ENCODE measurements at regions not wholly inside any gene's neighbourhood (a gene's known extent, or its start where the extent isn't known, plus 50 kb on each side); places are given as distances from the start of the nearest gene placed in this dataset.
"Not testable (repeated sequence)": the region's sequence is repeated elsewhere in the genome, so short reads cannot be mapped to it uniquely, and the experiment has no call there.

GRCh38 chr6:40152196-40152595, 217.9 kb upstream of the MOCS1 start:
- DNase-seq (ENCODE audit: low read depth), result no peak

DNA sequence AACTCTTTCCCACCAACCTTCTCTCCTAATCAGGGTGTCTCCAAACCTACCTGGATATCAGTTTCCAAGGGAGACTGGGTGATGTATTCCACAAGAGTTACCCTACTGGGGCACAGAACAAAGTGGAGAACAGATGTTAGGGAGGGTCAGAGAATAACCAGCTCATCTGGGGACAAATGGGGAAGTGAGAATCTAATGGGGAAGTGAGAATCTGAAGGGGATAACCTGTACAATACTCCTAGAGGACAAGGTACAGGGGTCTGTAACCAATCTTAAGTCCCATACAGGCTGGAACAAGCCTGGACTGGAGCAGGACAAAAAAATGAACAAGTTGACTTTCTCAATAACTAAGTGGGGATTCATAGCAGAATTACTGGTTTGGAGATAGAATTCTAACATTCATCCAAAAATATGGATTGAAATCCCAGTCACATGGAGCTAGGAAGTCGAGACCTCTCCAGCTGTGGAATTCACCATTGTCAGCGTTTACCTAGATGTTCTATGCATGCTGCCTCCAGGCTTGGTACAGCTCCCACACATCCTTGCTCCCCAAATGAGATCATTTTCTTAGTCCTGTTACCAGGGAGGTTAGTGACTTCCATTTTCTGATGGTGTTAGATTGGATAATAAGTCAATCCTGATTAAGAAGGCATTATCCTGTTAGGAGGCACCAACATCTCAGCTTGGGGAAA, 214.8 kb upstream of the MOCS1 start:
- no peak for DNase-seq (ENCODE audit: low read depth)

GRCh38 chr6:40146902-40147301, 212.6 kb upstream of the MOCS1 start:
- DNase-seq (ENCODE audit: low read depth), result no peak

DNA sequence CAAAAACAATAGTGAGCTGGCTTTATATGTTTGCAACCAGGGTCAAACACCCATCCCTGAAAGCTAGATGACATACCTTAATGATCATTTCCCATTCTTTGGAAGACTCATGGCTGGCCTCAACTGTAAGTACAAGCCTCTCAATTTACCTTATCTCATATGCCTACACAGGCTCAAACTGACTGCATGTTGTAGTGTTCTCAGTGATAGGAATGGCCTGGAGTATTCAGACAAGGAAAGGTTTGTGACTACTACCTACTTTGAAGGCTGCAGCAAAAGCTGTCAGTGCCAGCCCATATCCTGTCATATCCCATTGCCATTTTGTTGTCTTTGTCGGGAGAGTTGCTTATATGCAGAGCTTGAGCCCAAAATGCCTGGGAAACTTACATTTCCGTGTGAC, 205.2 kb upstream of the MOCS1 start:
- DNase-seq (ENCODE audit: low read depth), result no peak

- no peak for DNase-seq (ENCODE audit: low read depth)
Measured at GRCh38 chr6:40138273-40138720, 204.0 kb upstream of the MOCS1 start.

DNA sequence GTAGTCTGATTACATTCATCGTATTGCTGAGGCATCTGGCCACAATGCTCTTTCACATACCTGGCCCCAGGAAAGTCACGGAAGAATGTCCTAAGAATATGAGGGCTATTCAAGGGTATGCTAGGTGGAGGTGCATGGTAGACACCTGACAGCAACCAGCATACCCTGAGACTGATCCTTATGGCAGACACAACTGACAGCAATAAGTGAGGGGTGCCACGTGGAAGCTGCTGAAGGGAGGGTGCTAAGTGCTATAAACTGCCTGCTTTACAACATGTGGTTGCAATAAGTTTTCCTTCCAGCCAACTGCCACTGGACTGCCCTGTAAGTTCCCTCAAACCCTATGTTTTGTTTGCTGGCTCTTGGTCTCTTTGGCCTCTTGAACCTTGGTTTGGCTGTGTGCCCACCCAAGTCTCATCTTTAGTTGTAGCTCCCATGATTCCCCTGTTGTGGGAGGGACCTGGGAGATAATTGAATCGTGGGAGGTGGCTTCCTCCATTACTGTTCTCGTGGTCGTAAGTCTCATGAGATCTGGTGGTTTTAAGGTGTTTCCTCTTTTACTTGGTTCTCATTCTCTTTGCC, 201.3 kb upstream of the MOCS1 start:
- no peak for DNase-seq (ENCODE audit: low read depth)

- not testable (repeated sequence) for DNase-seq (ENCODE audit: low read depth)
Measured at GRCh38 chr6:40133981-40134380, 199.7 kb upstream of the MOCS1 start.

- no peak for DNase-seq (ENCODE audit: low read depth)
Measured at GRCh38 chr6:40131675-40132074, 197.4 kb upstream of the MOCS1 start.

GRCh38 chr6:40128127-40128526, 193.9 kb upstream of the MOCS1 start:
- no peak for DNase-seq (ENCODE audit: low read depth)

- DNase-seq (ENCODE audit: low read depth), result no peak
Measured at GRCh38 chr6:40125680-40126394, 191.6 kb upstream of the MOCS1 start.

DNA sequence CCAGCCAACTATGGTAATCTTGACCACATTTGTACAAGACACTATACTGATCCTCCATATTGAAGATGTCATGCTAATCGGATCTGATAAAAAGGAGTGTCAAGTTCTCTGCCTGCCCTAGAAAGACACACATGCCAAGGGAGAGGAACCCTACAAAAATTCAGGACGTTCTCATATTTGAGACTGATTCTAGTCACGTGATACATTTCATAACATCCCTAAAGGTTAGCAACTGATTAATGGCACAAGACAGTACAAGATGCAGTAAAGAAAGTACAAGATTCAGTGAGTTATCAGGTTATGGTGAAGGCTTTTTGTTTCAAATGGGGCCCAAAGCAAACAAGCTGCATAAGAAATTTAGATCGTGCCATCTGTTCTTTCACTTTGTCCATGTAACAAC, 190.7 kb upstream of the MOCS1 start:
- DNase-seq (ENCODE audit: low read depth), result no peak

GRCh38 chr6:40116832-40117231, 182.6 kb upstream of the MOCS1 start:
- no peak for DNase-seq (ENCODE audit: low read depth)

- no peak for DNase-seq (ENCODE audit: low read depth)
Measured at GRCh38 chr6:40112350-40112749, 178.1 kb upstream of the MOCS1 start.

GRCh38 chr6:40108736-40109135, 174.5 kb upstream of the MOCS1 start:
- DNase-seq (ENCODE audit: low read depth), result no peak

DNA sequence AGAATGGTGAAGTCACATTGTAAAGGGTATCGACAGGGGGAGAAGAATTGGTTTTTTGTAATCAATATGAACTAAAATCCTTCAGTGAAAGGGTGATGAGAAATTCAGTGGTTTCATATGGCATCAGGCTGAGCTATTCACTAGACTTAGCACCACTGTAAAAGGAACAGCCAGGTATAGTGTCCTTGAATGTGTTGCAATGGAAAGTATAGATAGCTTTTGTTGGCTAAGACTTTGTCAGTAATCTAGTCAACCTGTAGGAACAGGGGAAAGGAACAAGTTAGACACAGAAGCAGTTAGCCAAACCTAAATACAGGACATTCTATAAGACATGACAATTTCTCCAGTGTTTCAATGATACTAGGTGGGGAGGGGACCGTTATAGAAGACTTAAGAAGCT, 172.6 kb upstream of the MOCS1 start:
- DNase-seq (ENCODE audit: low read depth), result no peak

GRCh38 chr6:40098774-40099173, 164.5 kb upstream of the MOCS1 start:
- DNase-seq (ENCODE audit: low read depth), result no peak

DNA sequence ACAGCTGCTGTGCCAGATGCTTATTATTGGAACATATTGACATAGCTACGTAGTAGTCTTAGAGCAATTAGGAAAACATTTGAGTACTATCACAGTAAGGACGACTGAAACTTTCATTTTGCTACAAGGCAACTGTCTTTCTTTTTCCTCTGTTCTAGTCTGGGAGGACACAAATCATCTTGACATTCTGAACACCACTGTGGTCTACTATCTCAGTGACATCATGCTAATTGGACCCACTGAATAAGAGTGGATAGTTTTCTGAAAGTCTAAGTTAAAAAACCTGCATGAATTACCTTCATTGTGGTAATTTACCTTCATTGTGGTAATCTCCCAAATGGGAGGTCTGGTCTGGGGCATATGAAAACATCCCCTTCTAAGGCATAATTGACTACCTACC, 163.3 kb upstream of the MOCS1 start:
- DNase-seq (ENCODE audit: low read depth), result no peak

DNA sequence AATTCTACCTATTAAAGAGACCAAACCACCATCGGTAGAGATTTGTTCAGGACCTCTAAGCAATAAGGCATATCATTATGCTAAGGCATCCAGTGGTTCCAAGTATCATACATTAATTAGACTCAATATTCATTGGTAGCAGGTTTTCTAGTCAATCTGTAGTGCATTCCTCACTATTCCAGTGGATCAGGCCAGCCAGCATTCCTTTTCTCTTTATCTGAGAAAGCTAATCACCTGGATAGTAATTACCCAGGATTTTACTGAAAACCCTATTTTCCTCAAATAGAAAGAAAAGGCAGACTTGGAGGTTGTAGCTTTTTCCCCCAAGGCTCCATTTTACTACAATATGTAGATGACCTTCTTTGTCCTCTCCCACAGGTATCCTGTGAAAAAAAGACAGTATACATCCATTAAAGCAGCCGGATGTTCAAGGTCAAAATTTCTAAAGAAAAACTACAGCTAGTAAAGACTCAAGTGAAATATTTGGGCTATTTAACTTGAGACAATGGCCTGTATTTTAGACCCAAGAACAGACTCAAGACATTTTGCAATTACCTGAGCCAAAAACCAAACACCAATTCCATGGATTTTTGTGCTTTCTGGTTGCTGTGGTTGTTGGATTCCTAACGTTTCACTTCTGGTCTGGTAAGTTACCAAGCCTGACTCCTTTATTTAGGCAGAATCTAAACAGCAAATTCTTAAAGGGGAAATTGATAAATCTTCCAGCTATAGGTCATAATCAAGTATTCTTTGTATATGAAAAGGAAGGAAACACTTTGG, 149.1 kb upstream of the MOCS1 start:
- DNase-seq (ENCODE audit: low read depth), result no peak

- DNase-seq (ENCODE audit: low read depth), result no peak
Measured at GRCh38 chr6:40082278-40083043, 148.2 kb upstream of the MOCS1 start.

- no peak for DNase-seq (ENCODE audit: low read depth)
Measured at GRCh38 chr6:40077736-40078135, 143.5 kb upstream of the MOCS1 start.

- DNase-seq (ENCODE audit: low read depth), result no peak
Measured at GRCh38 chr6:40077315-40077714, 143.1 kb upstream of the MOCS1 start.

DNA sequence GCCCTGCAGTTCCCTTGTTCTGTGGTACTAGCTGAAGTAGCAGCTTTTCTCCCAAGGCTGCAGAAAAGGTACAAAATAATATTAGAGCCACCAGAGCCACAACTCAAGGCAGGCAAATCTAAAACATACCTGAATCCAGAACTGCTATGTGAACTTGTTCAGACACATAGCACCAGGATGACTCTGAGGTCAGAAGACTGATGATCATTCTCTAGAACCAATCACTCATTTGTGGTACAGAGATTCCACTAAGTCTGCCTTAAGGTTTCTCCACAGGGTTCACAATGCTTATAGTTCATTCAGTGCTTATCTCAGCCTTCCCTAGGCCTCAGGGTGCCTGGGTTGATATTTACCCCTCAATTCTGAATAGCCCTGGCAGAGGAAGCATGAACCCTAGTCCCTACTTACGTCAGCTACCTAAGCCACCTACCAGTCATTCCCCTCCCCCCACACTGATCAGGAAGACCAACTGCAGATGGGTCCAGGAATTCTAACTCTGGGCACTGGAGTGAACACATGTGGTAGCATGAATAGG, 140.9 kb upstream of the MOCS1 start:
- DNase-seq (ENCODE audit: low read depth), result no peak
